Peyer's patch (tissue), 4 donors: ENCODE measurements at regions not wholly inside any gene's neighbourhood (a gene's known extent, or its start where the extent isn't known, plus 50 kb on each side); places are given as distances from the start of the nearest gene placed in this dataset.

ENCODE experiments used
- POLR2A ChIP-seq, 2 donors: fragments of 450-650 bp; IDR thresholded peaks; one replicate each; pipeline ENCODE4 v1.5.1; 2017; ENCODE audit warnings: antibody characterized with exemption in 2 of 2, mild to moderate bottlenecking in 2 of 2, moderate library complexity in 2 of 2
- TF ChIP-seq, protein P1 (sequence below), 6 experiments: fragments of 450-650 bp in 4 of 6; fragments of 200-600 bp in 2 of 6; sonication (generic) in 1 of 6; IDR thresholded peaks; one replicate each; pipeline ENCODE4 v1.5.1; 2017 to 2019; ENCODE audit warnings: antibody characterized with exemption in 6 of 6, mild to moderate bottlenecking in 3 of 6, moderate library complexity in 1 of 6

DNA sequence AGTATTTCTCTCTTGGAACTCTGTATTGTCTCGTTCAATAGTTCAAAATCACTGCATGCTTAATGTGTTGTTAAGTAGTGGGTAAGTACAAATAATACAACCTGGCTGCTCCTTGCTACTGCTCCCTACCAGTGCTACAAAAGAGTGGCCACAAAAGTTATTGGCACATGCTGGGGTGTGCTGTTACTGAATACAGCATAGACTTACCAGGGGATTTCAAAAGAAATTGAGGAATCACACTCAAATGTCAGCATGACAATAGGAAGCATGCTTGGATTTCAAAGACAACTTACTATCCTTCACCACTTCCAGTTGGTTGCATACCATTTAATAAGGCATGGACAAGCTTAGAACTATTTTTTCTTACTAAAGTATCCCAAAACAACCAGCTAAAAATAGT, 1041.3 kb upstream of the SPRY2 start:
- TF ChIP-seq, protein P1, sequence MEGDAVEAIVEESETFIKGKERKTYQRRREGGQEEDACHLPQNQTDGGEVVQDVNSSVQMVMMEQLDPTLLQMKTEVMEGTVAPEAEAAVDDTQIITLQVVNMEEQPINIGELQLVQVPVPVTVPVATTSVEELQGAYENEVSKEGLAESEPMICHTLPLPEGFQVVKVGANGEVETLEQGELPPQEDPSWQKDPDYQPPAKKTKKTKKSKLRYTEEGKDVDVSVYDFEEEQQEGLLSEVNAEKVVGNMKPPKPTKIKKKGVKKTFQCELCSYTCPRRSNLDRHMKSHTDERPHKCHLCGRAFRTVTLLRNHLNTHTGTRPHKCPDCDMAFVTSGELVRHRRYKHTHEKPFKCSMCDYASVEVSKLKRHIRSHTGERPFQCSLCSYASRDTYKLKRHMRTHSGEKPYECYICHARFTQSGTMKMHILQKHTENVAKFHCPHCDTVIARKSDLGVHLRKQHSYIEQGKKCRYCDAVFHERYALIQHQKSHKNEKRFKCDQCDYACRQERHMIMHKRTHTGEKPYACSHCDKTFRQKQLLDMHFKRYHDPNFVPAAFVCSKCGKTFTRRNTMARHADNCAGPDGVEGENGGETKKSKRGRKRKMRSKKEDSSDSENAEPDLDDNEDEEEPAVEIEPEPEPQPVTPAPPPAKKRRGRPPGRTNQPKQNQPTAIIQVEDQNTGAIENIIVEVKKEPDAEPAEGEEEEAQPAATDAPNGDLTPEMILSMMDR (IDR thresholded peaks at IDR 0.05): no peak
- TF ChIP-seq POLR2A (IDR thresholded peaks at IDR 0.05): no peak
